ENCODE measurements at regions not wholly inside any gene's neighbourhood (a gene's known extent, or its start where the extent isn't known, plus 50 kb on each side); places are given as distances from the start of the nearest gene placed in this dataset.

GRCh38 chr17:34717092-34717491 lies 137.7 kb downstream of the TMEM132E start:
- TF ChIP-seq CTCF (IDR thresholded peaks at IDR 0.05) = no peak
- TF ChIP-seq POLR2AphosphoS5 (IDR thresholded peaks at IDR 0.05; ENCODE audit: insufficient read depth in 1 of 2, low read depth in 1 of 2) = no peak

All from vagina (tissue), 2 donors.